ENCODE measurements at regions not wholly inside any gene's neighbourhood (a gene's known extent, or its start where the extent isn't known, plus 50 kb on each side); places are given as distances from the start of the nearest gene placed in this dataset.

DNA sequence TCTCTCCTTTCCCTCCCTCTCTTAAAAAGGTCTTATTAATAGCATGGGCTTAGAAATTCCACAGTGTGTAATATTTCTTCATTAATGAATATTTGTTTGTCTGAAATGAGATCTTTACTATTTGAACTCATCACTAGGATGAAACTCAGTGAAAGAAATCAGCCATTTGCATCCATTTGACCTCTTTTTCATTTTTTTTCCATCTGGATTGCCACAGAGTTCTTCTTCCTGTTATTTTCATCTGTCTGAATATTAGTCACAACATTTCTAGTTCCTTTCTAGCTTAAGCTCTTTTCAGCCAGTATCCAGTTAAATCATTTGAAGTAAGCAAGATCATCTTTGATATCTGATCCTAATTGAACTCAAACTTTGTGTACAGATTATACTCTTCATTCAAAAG lies 69.2 kb upstream of the PLS3 start:
- TF ChIP-seq, protein P1, sequence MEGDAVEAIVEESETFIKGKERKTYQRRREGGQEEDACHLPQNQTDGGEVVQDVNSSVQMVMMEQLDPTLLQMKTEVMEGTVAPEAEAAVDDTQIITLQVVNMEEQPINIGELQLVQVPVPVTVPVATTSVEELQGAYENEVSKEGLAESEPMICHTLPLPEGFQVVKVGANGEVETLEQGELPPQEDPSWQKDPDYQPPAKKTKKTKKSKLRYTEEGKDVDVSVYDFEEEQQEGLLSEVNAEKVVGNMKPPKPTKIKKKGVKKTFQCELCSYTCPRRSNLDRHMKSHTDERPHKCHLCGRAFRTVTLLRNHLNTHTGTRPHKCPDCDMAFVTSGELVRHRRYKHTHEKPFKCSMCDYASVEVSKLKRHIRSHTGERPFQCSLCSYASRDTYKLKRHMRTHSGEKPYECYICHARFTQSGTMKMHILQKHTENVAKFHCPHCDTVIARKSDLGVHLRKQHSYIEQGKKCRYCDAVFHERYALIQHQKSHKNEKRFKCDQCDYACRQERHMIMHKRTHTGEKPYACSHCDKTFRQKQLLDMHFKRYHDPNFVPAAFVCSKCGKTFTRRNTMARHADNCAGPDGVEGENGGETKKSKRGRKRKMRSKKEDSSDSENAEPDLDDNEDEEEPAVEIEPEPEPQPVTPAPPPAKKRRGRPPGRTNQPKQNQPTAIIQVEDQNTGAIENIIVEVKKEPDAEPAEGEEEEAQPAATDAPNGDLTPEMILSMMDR (IDR thresholded peaks at IDR 0.05): no peak
- TF ChIP-seq POLR2A (IDR thresholded peaks at IDR 0.05): no peak
